H1 (cell line): ENCODE measurements at regions not wholly inside any gene's neighbourhood (a gene's known extent, or its start where the extent isn't known, plus 50 kb on each side); places are given as distances from the start of the nearest gene placed in this dataset.

Experiments used
- CREB1 ChIP-seq: IDR thresholded peaks from 2 replicates; pipeline ENCODE4 v1.6.1; 2012; ENCODE audit warnings: inconsistent platforms
- GABPA ChIP-seq: IDR thresholded peaks from 2 replicates; pipeline ENCODE4 v1.6.1; 2011; ENCODE audit warnings: mild to moderate bottlenecking, low read length, moderate library complexity, borderline replicate concordance; ENCODE audit not compliant: insufficient read depth
- MAFK ChIP-seq: IDR thresholded peaks from 2 replicates; pipeline ENCODE4 v1.6.1; 2012; ENCODE audit warnings: low read depth, mild to moderate bottlenecking, improper control_type of control experiment, low read length
- MAX ChIP-seq: IDR thresholded peaks from 2 replicates; pipeline ENCODE4 v1.6.1; 2012; ENCODE audit warnings: inconsistent platforms
- RNF2 ChIP-seq: fragments of 200-900, 300-1000 bp; sonication (generic); IDR thresholded peaks from 2 replicates; pipeline ENCODE4 v1.7.1; 2016; ENCODE audit warnings: borderline replicate concordance, low read depth, mild to moderate bottlenecking, antibody characterized with exemption, low read length; ENCODE audit not compliant: poor library complexity, severe bottlenecking; ENCODE audit errors: missing control alignments
- YY1 ChIP-seq: IDR thresholded peaks from 2 replicates; pipeline ENCODE4 v1.6.1; 2011; ENCODE audit warnings: low read depth, mild to moderate bottlenecking, low read length

GRCh38 chr6:167543602-167544497 lies 219.0 kb downstream of the TTLL2 start (continued):
- TF ChIP-seq MAX (no peak), YY1 (no peak), RNF2 (no peak), CREB1 (no peak), MAFK (no peak), GABPA (no peak)
